ENCODE measurements at regions not wholly inside any gene's neighbourhood (a gene's known extent, or its start where the extent isn't known, plus 50 kb on each side); places are given as distances from the start of the nearest gene placed in this dataset.

DNA sequence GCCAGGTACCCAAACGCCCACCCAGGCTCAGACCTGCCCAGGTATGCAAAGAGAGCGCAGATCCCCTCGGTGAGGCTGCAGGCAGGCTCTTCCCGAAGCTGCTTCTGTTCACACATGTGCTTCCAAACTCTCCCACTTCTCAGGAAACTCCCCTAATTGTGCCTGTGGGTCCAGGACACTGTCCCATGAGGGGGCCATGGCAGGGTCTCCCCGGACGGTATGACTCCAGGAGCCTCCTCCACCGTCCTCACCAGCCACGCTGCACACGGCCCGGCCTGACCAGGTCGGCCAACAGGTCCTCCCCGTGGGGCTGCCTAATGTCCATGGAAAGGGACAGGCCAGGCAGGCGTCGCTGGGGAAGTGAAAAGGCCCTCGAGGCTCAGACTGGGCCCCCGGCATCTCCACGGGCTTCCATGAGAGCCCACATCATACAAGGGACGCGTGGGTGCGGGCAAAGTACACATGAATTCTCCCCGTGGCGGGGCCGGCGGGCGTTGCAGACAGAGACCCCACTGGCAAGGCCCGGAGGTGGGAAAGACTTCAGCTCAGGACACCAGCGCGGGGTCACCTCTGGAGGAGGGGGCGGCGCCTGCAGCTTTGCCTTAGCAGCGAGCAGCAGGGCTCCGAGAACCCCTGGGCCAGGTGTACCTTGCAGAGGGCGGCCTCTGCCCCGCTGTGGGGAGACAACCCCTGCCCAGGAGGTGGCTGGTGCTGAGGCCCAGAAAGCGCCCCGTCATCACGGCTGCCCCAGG is 526.1 kb downstream of the BRD1 start:
- no peak for DNase-seq (ENCODE audit: low read depth)

DNA sequence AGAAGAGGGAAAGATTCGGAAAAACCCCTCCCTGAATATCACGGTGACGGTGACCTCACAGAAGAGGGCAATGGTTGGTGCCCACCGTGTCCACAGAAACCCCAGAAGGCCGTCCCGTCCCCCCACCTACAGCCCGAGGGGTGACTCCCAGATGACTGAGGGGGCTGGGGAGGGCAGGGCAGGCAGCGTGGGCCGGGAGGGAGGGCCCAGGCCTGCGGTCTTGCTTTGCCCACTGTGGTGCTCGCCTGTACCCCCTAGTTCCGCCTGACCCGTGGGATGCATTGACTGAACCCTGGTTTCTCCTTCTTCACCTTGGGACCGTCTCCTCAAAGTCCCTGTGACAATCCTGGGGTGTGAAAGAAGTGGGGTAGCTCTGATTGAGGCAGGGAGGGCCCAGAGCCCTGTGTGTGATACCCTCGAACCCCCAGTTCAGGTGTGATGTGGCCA is 526.7 kb downstream of the BRD1 start:
- no peak for DNase-seq (ENCODE audit: low read depth)

DNA sequence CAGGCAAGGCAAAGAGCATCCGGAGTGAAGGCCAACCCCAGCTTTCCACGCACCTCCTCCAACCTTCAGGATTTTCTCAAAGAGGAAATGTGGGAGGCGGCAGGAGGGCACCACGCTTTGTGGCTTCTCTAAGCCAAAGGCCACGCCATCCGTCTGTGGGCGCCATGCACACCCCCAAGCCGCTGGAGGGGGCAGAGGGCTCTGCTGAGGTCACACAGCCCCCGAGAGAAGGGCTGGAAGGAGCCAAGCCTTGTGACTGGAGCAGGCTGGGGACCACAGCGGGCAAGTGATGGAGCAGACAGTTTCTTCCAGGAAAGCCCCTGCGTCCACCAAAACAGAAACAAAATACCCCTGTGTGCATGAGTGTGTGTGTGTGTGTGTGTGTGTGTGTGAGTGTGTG is 527.4 kb downstream of the BRD1 start:
- no peak for DNase-seq (ENCODE audit: low read depth)

DNA sequence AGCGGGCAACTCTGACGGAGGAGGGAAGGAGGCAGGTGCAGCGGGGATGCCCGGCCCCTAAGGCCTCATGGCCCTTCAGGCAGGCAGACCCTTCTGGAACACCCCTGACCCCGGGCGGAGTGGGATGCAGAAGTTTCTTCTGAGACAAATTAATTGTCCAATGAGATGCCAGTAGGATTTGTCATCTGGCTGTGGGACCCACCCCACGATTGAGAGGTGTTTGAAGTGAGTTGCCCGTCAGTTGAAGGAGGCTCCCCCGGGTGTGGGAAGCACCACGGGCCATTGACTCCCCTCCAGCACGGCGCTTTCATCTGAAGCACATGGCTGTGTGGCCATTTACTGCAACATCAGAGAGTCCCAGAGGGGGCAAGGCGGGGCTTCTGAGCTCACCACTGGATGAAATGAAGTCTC is 527.8 kb downstream of the BRD1 start:
- DNase-seq (ENCODE audit: low read depth) = no peak

DNA sequence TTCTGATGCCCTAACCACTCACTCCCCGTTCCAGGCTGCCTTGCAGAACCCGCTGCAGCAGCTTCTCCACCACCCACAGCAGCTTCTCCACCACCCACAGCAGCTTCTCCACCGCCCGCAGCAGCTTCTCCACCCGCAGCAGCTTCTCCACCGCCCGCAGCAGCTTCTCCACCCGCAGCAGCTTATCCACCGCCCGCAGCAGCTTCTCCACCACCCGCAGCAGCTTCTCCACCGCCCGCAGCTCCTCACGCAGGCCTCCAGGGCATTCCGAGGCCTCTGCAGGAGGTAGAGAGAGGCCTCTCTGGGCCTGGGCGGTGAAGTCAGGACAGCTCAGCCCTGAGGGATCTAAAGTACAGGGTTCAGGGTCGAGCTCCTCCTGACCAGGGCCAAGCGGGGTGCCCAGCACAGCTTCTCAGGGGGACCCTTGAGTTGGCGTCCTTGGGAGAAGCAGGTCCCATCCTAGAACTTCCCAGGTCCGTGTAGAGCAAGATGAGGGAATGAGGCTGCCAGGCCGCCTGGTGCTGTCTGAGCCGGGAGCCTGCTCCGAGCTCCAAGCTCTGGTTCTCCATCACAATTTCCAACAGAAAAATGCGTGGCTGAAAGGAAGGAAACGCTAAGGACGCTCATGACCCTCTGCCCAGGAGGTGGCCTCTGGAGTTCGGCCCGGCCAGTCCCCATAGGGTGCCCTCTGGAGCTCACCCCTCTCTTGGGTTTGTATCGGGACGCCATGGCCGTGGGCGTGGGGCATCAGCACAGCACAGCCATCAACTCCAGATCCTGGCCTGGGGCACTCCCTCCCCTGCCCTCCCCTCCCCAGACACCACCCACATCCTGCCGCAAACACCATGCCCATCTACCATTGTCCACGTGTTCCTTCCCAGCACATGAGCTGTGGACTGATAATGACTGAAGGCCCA is 528.6 kb downstream of the BRD1 start:
- DNase-seq (ENCODE audit: low read depth) = no peak

DNA sequence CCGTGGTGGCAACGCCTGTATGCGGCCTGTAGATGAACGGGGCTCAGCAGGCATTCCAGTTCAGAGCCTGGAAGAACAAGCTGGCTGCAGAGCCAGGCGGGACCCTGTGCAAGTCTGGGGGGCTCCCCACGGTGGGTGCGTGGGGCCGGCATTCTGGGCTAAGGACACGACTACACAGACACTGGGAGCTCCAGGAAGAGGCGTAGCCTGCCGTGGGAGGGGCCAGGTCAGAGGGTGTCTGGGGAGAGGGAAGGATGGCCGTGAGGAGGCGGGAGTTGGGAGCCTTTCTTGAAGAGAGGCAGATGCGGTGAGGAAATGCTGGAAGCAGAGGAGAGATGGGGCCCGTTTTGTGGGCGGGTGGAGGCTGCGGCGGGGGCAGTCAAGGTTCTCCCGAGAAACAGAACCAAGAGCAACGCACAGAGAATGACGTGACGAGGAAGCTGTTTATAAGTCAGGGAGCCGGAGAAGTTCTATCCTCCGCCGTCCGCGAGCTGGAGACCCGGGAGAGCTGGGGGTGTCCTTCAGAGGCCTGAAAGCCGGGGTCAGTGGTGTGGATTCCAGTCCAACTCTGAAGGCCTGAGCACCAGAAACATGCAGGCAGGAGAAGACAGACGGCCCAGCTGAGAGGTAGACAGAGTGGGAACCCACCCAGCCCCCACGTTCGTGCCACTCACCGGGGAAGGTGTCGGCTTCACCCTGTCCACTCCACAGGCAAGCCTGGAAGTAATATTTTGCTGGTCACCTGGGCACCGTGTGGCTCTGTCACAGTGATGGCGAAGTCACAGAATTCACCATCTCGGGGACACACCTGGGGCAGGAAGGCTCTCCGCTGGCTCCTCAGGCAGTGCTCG is 529.6 kb downstream of the BRD1 start:
- no peak for DNase-seq (ENCODE audit: low read depth)

DNA sequence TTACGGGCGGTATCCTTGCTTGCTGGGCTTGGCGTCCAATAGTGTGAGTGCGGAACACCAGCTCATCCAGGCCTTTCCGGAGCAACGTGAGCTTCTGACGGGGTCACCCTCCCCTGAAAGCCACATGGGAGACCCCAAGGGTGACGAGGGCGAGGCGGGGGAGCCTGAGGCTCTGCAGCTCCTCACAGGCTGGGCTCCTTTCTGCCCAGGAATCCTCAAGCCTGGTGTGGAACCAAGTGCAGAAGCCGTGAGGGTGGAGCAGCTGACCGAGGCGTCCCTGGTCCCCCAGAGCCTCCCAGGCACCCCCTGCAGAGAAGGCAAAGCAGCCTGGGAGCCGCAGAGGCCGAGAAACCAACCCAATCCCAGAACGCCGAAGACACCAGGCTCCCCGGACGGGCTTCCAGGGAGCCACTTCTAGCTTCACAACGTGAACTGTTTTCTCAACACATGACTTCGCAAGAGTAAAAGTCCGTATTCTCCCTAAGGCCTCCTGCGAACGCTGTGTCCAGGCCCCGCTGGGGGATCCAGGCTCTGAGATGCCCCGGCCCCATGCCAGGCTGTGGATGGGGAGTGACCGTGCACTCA is 530.3 kb downstream of the BRD1 start:
- no peak for DNase-seq (ENCODE audit: low read depth)

DNA sequence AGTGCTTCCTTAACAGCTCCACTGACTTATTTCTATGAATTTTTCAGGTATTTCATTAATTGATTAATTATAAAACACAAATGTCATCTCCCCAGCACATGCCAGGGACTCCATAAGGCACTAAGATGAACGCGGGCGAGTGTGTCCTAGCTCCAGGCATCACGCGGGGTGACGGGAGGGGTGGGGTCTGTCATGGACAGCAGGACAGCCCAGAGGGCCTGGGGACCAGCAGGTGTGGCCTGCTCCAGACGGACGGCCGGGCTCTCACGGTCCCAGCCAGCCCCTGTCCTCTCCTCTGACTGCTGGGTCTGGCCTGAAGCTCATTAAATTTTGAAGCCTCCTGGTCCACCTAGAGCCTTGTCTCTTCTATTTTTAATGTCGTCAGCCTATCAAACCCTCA is 531.1 kb downstream of the BRD1 start:
- no peak for DNase-seq (ENCODE audit: low read depth)

DNA sequence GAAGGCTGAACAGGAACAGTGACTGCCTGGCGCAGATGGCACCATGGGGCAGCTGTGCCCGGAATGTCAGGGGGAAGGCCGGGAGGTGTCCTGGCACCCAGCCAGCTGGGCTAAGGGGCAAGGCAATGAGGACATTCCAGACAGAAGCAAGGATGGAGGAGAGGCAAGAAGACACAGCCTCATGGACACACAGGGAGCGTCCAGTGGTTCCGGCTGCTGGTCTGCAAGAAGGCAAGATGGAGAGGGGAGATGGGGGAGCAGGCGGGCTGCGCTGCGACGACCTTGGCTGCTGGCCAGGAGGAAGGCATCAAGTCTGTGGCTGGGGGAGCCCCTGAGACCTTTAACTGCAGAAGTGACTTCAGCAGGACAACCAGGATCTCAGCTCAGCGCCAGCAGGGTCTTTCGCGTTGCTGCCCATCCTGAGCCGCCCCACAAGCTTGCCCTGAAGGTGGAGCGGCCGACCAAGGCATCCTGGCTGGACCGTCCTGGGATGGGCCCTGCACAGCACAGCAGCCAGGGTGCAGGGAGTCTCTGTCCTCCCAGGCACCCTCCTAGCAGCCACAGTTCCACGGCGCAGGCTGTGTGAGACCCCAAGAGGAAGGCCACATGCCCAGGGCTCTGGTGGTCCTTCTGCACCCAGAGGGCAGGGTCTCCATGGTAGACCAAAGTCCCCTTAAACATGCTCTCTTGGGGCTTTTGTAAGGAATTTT is 531.7 kb downstream of the BRD1 start:
- DNase-seq (ENCODE audit: low read depth) = no peak

DNA sequence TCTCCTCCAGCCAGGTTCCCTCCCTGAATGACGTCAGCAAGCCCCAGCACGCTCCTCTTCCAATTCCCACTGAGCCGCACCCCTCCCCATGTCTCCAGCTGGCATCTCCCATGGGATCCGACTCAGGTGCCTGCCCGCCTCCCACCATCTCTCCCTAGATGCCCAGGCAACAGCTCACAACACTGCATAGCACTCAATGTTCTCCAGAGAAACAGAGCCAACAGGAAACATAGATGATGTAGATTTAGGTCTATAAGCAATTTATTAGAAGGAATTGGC is 532.3 kb downstream of the BRD1 start:
- no peak for DNase-seq (ENCODE audit: low read depth)

DNA sequence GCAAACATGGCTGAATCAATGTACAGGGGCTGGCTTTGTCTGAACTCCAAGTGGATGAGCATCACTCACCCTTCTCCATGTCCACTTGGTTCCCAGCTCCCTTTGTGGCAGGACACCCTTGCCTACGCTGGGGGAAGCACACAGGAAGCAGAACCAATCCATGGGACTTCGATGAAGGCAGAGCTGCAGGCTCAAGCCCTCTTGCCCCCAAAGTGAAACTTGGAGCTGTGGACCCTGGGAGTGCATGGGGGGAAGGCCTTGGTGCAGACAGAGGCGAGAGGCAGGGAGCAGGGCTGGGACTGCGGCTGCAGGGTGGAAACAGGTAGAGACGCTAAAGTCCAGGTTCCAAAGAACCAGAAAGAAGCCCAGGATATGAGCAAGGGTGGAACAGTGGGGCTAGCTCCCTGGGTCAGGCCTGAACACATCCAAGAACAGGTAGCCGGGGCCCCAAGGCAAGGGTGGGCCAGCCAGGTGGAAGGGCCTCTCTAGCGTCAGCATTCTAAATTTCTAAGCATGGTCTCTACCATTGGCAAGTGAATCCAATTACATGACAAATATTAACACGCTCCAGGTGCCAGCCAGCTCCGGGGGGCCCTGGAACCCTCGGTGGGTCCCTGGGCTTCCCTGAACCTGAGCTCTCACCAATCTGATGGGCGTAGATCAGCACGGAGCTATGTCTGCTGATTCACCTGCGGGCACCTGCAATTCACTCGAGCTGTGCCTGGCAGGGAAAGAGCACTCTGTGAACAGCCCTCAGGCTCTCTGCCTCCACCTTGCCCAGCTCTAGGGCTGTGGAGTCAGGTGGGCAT is 532.8 kb downstream of the BRD1 start:
- no peak for DNase-seq (ENCODE audit: low read depth)

DNA sequence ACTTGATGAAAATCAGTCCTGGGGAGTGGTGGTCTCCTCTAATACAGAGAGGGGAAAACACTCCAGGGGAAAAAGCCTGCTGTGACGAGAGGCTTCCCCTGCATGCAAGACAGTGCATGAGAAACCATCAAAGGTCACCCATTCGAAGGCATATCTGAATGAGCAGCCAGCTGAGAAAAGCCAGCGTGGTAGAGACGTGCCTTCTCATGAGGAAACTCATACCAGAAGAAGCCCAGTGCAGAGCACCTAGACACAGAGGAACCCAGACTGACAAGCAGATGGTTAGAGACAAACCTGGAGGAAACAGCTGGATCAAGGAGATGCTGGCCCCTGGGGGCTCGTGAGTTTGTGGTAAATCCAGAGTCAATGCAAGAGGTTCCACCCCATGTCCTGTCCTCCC is 534.8 kb downstream of the BRD1 start:
- no peak for DNase-seq (ENCODE audit: low read depth)

DNA sequence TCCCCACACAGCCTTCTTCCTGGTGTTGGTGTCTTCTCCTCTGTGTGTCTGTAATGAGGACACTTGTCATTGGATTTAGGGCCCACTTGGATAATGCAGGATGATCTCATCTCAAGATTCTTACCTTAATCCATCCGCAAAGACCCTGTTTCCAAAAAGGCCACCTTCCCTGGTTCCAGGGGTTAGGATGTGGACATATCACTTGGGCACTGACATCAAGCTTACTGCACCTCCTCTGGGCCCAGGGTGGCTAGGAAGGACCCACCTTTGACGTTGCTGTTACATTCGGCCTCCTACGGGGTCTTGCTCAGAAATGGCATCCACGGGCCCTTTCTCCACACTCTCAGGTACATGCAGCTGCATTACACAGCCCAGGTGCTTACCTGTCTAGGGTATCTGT is 535.9 kb downstream of the BRD1 start:
- DNase-seq (ENCODE audit: low read depth) = no peak

DNA sequence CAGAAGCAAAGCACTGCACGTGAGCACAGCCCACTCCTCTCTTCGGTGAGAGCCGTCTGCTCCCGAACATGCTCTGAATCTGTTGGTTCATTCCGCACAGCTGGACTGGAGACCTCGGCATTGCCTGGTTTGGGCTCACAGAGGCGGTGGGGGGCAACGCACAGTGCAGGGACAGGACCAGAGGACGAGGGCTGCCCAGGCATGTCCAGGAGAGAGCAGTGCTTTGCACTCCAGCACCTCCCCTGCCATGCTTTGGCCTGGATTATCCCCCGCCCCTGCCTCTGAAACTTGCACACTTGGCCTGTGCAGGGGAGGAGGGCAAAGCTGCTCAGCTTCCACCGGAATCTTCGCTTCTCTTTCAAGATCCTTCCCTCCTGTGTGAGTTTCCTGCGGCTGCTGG is 536.5 kb downstream of the BRD1 start:
- DNase-seq (ENCODE audit: low read depth) = no peak

DNA sequence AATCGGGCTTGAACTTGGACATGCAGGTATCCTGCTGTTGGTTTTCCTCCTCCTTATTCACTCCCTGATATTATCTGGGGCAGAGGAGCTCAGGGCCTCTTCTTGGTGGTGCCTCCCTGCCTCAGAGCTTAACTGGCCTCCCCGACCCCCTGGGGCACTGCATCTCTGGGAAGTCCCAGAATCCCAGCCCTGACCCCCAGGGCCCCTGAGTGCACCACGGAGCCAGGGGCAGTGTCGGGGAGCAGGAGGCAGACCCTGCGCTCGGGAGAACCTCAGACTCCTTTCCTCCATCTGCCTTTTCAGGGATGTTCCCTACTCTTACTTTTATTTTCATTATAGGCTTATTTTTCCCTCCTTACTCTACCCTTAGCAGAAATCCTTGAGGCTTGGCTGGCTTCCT is 537.0 kb downstream of the BRD1 start:
- DNase-seq (ENCODE audit: low read depth) = no peak

DNA sequence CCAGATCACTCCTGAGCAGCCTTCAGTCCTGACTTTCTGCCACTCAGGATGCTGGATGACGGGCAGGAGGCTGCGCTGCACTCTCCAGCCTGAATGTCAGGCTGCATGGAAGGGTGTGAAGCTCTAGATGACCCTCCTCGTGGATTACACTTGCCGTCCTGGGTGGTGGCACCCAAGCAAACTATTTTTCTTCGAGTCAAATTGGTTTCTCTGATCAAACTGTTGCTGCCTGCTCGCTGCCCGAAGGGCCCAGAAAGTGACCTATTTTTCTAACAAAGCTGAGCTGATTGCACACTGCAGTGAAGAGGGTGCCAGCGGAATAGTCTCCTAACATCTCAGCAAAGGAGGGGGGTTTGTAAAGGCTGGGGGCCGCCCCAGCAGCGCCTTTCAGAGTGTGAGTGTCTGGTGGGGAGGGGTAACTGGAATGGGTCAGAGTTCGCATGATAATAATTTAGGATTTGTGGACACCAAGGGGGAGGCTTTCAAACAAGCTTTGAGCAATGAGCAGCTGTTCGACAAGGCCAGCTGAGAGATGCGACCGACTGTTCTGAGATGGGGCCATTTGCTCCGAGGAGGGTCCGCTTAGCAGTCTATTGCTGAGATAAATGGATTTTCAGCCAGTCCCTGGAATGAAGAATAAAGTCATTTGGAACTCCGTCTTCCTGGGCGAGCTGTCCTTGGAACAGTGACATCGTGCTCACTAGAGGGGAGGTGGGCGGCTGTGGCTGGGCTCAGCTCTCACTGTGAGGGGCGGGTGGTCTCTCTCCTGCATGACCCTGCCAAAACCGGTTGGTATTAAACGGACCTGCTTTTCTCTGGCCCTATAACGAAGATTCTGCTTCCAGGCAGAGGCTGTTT is 537.6 kb downstream of the BRD1 start:
- no peak for DNase-seq (ENCODE audit: low read depth)

DNA sequence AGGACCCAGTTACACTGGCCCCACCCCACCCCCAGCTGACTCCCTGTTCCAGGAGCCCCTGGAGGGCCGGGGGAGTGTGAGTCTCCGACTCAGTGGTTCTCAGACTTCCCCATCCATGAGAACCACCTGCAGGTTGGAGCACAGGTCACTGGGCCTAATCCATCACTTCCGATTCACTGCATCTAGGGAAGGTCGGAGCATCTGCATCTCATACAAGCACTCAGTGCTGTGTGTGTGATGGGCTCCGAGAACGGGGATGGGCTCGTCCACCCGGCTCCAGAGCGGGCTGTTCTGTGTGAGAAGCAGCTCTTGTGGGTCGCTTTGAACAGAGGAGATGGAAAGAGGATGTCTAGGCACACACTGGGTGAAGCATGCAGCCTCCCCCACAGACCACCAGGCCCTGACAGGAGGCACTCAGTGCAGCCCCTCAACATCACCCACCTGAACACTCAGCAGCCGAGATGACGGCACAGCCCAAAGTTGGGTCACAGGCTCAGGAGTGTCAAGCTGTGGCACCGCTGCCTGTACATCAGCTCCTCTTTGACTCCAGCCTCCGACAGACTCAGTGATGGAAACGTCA is 541.4 kb downstream of the BRD1 start:
- no peak for DNase-seq (ENCODE audit: low read depth)

DNA sequence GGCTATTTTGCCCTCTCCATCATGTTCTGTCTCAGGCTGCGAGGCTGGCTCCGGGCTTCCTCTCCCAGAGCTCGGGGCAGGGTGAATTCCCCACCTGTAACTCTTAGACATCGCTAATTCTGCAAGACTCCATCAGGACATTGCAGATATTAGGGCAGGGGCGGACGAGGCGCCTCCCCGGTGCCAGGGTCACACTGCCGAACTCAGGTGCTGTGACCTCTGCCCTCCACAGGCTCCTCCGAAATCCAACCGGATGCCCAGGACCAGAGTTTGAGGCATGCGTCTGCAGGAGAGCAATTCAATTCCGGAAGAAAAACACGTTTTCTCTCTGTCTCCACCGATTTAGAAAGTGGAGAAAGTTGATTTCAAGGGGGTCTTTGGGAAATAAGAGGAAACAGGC is 542.7 kb downstream of the BRD1 start:
- DNase-seq (ENCODE audit: low read depth) = no peak

DNA sequence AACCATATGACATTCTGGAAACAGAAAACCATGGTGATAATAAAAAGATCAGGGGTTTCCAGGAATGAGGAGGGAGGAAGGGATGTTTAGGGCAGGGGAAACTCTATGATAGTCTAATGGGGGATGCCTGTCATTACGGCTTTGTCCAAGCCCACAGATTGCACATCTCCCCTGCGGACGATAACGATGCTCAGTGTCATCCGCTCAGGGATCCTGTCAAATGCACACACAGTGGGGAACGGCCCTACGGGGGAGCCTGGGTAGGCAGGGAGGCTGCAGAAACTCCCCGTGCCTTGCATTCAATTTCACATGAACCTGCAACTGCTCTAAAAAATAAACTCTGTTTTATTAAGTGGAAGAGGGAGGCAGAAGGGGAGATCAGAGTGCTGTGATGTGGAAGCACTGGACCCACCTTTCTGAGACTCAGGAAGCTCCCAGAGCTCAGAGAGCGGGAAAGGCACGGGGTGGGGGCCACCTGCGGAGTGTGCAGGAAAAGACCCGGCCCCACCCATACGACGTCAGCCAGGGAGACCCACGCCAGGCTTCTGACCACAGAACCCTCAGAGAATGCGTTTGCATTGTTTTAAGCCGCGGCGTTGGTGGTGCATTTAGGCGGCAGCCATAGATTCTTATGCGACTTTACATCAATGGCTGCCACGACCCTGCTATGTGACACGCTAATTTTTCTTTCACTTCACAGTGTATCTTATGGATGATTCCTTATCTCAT is 543.5 kb downstream of the BRD1 start:
- no peak for DNase-seq (ENCODE audit: low read depth)
